Activated CD8-positive, alpha-beta T cell treated with anti-CD3 and anti-CD28 coated beads for 36 hours (primary cell): ENCODE measurements at regions not wholly inside any gene's neighbourhood (a gene's known extent, or its start where the extent isn't known, plus 50 kb on each side); places are given as distances from the start of the nearest gene placed in this dataset.
"Not testable (repeated sequence)": the region's sequence is repeated elsewhere in the genome, so short reads cannot be mapped to it uniquely, and the experiment has no call there.

Source experiments
- ATAC-seq: fragments of 200-7000 bp; cut with Tn5 transposase; one replicate; pipeline ENCODE4 v1.10.0; 2021; ENCODE audit warnings: mild to moderate bottlenecking, moderate library complexity
- CTCF ChIA-PET: fragments of 350-600 bp; sonication (Branson Sonifier 250); formaldehyde crosslinking; loops from one replicate; lab custom pipeline; 2021; ENCODE audit warnings: antibody characterized with exemption; lab: Charles Lee
- POLR2A ChIA-PET: fragments of 350-600 bp; sonication (Branson Sonifier 250); formaldehyde crosslinking; loops from one replicate; lab custom pipeline; 2021; ENCODE audit warnings: antibody characterized with exemption; lab: Charles Lee
- DNase-seq: peaks from one replicate; pipeline ENCODE4 v3.0.0-alpha.2; 2020
- H3K27ac Mint-ChIP-seq: one replicate; pipeline ENCODE4 v1.8.0; 2021; ENCODE audit warnings: mild to moderate bottlenecking, mixed read lengths
- H3K27me3 Mint-ChIP-seq: one replicate; pipeline ENCODE4 v1.8.0; 2021; ENCODE audit warnings: mixed read lengths
- H3K36me3 Mint-ChIP-seq: one replicate; pipeline ENCODE4 v1.8.0; 2021; ENCODE audit warnings: low read depth, mixed read lengths
- H3K4me1 Mint-ChIP-seq: one replicate; pipeline ENCODE4 v1.8.0; 2021; ENCODE audit warnings: low read depth, mixed read lengths
- H3K4me3 Mint-ChIP-seq: one replicate; pipeline ENCODE4 v1.8.0; 2021; ENCODE audit warnings: mild to moderate bottlenecking, moderate library complexity, mixed read lengths
- H3K9me3 Mint-ChIP-seq: one replicate; pipeline ENCODE4 v1.8.0; 2021; ENCODE audit warnings: mixed read lengths
- intact Hi-C: fragments of 100-400 bp; cut with micrococcal nuclease; formaldehyde crosslinking; loops from one replicate; pipeline ENCODE4 v1.10.0; 2022
- TF ChIP-seq, protein P1 (sequence below): fragments of 200-600 bp; IDR thresholded peaks from one replicate; pipeline ENCODE4 v1.8.0; 2022; ENCODE audit warnings: antibody characterized with exemption, mild to moderate bottlenecking

DNA sequence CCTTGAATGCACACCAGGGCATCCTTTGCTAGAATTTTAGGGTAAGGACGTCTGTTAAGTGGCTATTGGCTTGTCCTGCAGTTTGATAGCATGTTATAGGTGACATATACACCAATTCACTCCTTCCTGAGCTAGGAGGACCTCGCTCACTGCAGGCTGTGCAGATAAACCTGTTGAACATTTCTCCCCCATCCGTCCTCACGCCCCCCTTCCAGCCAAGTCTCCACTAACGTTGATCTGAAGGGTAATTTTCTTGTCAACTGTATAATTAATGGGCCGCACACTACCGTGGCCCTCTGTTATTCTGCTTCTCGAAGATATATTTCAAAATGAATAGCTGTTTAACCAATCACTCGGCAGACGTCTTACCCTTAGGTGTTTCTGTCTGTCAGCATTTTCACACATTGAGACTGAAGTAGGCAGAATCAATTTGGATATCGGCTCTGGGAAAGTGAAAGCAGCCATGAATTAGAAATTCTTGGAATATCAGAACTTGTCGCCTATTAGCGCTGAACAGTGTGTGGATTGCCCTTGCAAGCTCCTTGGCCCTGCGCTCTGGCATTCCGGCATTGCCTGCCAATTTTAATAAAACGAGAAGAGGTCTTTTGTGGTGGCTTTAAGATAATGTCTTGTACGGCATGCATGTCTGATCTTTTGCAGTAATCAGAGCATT, 905.3 kb downstream of the TYW1 start:
- DNase-seq (no peak), ATAC-seq (no peak)
- H3K27me3 Mint-ChIP-seq: no peaks in the 10 kb centered on the region
- H3K36me3 Mint-ChIP-seq: no peaks in the 10 kb centered on the region
- H3K4me1 Mint-ChIP-seq: no peaks in the 10 kb centered on the region
- H3K9me3 Mint-ChIP-seq: peaks cover 13% of the 10 kb centered on the region
- CTCF ChIA-PET: no interaction called here
- no peak overlapping the region for H3K27ac Mint-ChIP-seq
- H3K4me3 Mint-ChIP-seq: no peak overlapping the region
- TF ChIP-seq, protein P1, sequence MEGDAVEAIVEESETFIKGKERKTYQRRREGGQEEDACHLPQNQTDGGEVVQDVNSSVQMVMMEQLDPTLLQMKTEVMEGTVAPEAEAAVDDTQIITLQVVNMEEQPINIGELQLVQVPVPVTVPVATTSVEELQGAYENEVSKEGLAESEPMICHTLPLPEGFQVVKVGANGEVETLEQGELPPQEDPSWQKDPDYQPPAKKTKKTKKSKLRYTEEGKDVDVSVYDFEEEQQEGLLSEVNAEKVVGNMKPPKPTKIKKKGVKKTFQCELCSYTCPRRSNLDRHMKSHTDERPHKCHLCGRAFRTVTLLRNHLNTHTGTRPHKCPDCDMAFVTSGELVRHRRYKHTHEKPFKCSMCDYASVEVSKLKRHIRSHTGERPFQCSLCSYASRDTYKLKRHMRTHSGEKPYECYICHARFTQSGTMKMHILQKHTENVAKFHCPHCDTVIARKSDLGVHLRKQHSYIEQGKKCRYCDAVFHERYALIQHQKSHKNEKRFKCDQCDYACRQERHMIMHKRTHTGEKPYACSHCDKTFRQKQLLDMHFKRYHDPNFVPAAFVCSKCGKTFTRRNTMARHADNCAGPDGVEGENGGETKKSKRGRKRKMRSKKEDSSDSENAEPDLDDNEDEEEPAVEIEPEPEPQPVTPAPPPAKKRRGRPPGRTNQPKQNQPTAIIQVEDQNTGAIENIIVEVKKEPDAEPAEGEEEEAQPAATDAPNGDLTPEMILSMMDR: no peak
- POLR2A ChIA-PET: no interaction called here
- intact Hi-C loops: no loop called here

DNA sequence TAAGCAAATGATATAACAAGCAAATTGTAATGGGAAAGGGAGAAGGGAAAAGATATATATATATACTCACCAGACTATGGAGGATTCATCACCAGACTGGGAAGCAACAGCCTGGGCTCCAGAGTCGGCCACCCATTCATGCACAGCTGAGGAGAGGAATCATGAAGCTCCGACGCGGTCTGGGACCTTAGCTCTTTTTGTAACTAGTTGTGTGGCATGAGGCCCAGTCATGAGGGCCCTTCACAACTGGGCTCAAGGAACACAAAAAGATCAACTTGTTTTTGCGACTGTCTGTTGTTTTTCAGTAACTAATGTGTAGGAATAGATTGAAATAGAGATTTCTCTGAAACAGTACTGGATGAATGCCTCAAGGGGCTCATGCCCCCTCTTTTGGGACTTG, 911.2 kb downstream of the TYW1 start:
- Mint-ChIP-seq H3K27me3 (no peaks in the 10 kb centered on the region), H3K4me1 (no peaks in the 10 kb centered on the region), H3K36me3 (no peaks in the 10 kb centered on the region), H3K9me3 (peaks cover 8% of the 10 kb centered on the region), H3K27ac (no peak overlapping the region), H3K4me3 (no peak overlapping the region)
- intact Hi-C loops: no loop called here
- no peak for ATAC-seq
- DNase-seq: no peak
- ChIA-PET CTCF (no interaction called here), POLR2A (no interaction called here)
- TF ChIP-seq, protein P1: no peak

DNA sequence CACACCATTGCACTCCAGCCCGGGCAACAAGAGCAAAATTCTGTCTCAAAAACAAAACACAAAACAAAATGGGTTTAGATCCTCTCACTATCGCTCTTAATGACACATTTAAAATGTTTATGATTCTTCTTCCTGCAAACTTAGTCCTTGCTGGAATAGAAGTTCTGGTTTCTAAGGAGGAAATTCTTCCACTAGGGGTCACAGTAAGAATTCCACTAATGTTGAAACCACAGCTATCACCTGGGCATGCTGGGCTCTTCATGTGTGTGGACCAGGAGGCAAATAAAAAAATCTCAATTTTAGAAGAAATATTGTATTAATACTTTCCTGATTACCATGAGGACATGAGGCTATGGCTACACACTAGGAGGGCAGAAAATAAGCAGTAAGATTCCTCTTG, 915.8 kb downstream of the TYW1 start:
- intact Hi-C loops: no loop called here
- TF ChIP-seq, protein P1: no peak
- Mint-ChIP-seq H3K4me3 (no peak overlapping the region), H3K9me3 (peaks cover 18% of the 10 kb centered on the region), H3K36me3 (no peaks in the 10 kb centered on the region), H3K27me3 (no peaks in the 10 kb centered on the region), H3K27ac (no peak overlapping the region), H3K4me1 (no peaks in the 10 kb centered on the region)
- DNase-seq: no peak
- ChIA-PET POLR2A (no interaction called here), CTCF (interaction anchor here (0.7 kb wide), 1 partner anchor 80 kb away, joined by 3 read pairs; no protein-coding TSS in a partner anchor)
- no peak for ATAC-seq

DNA sequence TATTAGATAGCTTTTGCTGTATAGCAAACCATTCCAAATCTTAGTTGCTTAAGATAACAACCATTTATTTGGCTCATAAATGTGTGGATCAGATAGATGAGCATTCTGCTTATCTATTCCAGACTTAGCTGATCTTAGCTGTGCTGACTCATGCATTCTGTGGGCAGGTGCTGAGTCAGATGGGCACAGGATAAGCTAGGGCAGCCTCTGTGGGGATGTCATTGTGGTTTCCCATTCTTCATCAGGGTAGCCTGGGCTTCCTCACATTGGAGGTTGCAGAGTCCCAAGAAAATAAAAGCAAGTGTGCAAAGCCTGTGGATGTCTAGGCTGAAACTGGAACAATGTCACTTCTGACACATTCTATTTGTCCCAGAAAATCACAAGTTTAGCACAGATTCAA, 917.0 kb downstream of the TYW1 start:
- CTCF ChIA-PET: no interaction called here
- H3K36me3 Mint-ChIP-seq: peaks cover 3% of the 10 kb centered on the region
- intact Hi-C loops: no loop called here
- TF ChIP-seq, protein P1: no peak
- POLR2A ChIA-PET: no interaction called here
- DNase-seq (no peak), ATAC-seq (no peak)
- no peak overlapping the region for H3K27ac Mint-ChIP-seq
- no peak overlapping the region for H3K4me3 Mint-ChIP-seq
- peaks cover 26% of the 10 kb centered on the region for H3K9me3 Mint-ChIP-seq
- peaks cover 6% of the 10 kb centered on the region for H3K4me1 Mint-ChIP-seq
- no peaks in the 10 kb centered on the region for H3K27me3 Mint-ChIP-seq

DNA sequence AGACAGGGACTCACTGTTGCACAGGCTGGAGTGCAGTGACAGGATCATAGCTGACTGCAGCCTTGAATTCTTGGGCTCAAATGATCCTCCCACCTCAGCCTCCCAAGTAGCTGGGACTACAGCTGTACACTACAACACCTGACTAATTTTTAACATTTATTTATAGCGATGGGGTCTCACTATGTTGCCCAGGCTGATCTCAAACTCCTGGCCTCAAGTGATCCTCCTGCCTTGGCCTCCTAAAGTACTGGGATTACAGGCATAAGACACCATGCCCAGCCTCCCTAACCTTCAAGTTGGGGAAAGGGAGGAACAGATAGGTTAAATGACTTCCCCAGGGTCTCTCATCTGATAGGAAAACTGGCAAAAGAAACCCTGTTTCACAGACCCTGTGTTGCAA, 919.5 kb downstream of the TYW1 start:
- H3K27ac Mint-ChIP-seq, H3K36me3 Mint-ChIP-seq, DNase-seq, ATAC-seq, H3K4me3 Mint-ChIP-seq, CTCF ChIA-PET, intact Hi-C loops, H3K27me3 Mint-ChIP-seq, POLR2A ChIA-PET: not testable (repeated sequence)
- H3K9me3 Mint-ChIP-seq: peaks cover 29% of the 10 kb centered on the region
- H3K4me1 Mint-ChIP-seq: peaks cover 11% of the 10 kb centered on the region
